Cardiac fibroblast (primary cell): ENCODE measurements at regions not wholly inside any gene's neighbourhood (a gene's known extent, or its start where the extent isn't known, plus 50 kb on each side); places are given as distances from the start of the nearest gene placed in this dataset.

ENCODE experiments used
- DNase-seq, 2 donors: peaks; one replicate each; pipeline versions ENCODE4 v3.0.0 to v3.0.0-alpha.2; 2010; ENCODE audit warnings: low read depth in 2 of 2
- H3K4me3 ChIP-seq, 2 donors: replicated peaks in 1 of 2; 1 replicate in 1 of 2; 2 replicates in 1 of 2; pipeline ENCODE4 v1.5.1; 2011; ENCODE audit warnings: low read depth in 2 of 2, low read length in 2 of 2, mild to moderate bottlenecking in 2 of 2, moderate library complexity in 1 of 2
- TF ChIP-seq, protein P1 (sequence below): IDR thresholded peaks from one replicate; pipeline ENCODE4 v1.5.1; 2011; ENCODE audit warnings: low read depth, mild to moderate bottlenecking, low read length, inconsistent platforms

DNA sequence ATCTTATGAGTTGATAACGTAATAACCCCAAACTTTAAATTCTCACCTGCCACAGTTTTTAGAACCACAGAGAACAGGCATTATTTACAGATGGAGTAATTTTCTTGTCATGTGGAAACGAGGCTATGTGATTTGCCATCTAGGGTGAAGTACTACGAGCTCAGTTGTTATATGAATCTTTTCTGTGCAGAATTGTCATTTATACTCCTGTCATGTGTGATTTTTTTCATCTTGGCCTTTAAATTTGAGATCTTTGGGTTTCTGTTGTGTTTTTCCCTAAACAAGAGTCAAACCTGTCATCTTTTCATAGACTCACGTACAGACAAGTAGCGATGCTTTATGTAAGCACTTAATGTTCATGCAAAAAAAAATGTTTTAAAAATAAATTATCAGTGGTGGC is 153.7 kb upstream of the TAC1 start:
- TF ChIP-seq, protein P1, sequence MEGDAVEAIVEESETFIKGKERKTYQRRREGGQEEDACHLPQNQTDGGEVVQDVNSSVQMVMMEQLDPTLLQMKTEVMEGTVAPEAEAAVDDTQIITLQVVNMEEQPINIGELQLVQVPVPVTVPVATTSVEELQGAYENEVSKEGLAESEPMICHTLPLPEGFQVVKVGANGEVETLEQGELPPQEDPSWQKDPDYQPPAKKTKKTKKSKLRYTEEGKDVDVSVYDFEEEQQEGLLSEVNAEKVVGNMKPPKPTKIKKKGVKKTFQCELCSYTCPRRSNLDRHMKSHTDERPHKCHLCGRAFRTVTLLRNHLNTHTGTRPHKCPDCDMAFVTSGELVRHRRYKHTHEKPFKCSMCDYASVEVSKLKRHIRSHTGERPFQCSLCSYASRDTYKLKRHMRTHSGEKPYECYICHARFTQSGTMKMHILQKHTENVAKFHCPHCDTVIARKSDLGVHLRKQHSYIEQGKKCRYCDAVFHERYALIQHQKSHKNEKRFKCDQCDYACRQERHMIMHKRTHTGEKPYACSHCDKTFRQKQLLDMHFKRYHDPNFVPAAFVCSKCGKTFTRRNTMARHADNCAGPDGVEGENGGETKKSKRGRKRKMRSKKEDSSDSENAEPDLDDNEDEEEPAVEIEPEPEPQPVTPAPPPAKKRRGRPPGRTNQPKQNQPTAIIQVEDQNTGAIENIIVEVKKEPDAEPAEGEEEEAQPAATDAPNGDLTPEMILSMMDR: no peak
- no peak for DNase-seq
- no peak overlapping the region for H3K4me3 ChIP-seq

DNA sequence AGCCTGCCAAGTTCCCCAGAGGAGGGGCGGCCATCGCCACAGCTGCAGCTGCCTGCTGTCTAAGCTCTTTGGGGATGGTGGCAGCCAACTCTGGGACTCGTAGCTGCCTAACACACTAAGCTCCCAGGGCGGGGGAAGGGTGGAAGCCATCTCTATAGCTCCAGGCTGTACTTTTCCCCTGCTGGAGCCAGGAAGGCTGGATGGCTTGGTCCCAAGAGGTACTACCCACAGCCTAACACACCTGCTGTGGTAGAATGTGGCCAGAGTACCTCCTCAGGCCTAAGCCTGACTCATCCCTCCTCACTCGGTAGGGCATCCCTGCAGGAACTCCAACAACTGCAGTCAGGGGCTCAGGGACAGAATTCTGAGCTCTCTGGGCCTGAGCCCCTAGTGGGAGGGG is 151.7 kb upstream of the TAC1 start:
- no peak overlapping the region for H3K4me3 ChIP-seq
- no peak for DNase-seq
- TF ChIP-seq, protein P1: no peak

DNA sequence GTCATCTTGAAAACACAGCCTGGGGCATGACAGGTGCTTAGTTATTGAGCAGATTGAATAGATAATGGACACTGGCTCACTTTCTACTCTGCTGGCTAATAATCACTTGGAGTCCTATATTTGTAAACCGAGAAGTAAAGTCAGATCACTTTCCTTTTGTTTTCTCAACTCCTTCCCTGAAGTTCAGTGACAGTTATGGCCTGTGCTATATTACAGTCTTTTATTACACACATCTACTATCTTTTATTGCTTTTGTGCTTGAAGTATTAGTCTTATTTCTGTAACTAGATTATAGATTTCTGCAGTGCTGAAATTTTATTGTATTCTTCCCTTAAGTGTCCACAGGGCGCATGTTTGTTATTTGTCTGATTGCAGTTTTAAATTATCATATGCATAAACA is 136.4 kb upstream of the TAC1 start:
- no peak overlapping the region for H3K4me3 ChIP-seq
- TF ChIP-seq, protein P1: no peak
- no peak for DNase-seq

DNA sequence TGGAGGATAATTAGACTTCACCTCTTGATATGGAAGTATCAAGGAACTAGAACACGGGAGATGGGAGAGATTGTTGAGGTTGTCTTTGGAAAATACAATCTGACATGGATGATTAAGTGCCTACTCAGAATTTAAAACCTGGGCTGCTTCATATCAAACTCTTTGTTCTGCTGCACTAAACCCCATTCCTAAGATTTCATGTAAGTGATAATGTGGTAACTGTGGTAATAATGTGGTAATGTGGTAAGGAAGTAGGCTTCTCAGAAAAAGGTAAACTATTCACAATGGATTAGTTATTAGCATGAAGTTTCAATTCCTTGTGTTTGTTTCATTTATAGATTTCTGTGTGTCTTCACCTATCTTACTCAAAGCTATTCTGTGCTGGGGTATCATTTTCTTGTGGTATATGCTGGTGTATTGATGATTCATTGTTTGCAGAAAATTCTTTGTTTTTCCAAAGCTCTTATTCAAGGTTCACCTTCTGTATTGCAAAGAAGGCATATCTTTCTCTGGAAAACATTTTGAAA is 129.9 kb upstream of the TAC1 start:
- TF ChIP-seq, protein P1: no peak
- no peak overlapping the region for H3K4me3 ChIP-seq
- no peak for DNase-seq

DNA sequence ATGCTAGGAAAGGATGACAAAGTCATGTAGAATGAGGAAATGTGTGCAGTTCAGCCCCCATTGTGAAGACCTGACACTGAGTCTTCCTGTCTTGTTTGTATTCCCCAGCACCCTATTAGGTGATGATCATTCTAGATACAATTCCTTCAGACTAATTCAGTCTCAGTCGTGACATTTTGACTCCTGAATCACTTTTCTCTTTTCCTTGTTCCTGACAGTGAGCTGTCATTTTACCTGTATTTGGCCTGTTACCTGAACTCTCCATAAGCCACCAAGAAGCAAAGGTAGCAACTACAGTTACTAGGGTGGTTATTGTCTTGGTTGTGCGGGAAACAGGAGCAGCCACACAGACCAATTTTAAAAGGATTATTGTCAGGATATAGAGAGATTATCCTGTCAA is 111.4 kb upstream of the TAC1 start:
- DNase-seq: no peak
- no peak overlapping the region for H3K4me3 ChIP-seq
- TF ChIP-seq, protein P1: no peak

DNA sequence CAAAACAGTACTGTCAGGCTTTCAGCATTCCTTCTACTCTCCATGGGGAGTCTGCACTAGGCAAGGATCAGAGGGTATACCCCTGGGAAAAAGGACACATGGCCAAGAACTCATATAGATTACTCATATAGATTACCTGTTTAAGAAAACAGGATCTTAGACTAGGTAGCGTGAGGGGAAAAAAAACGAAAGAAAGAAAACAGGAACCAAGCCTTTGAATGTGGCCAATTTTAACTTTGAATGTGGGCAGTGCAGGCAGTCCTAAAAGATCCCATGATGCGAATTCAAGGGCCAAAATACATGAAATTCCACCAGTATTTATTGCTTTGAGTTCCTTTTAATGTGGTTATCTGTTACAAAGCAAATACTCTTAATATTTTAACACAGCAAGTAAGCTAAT is 108.6 kb upstream of the TAC1 start:
- no peak overlapping the region for H3K4me3 ChIP-seq
- TF ChIP-seq, protein P1: no peak
- DNase-seq: no peak

DNA sequence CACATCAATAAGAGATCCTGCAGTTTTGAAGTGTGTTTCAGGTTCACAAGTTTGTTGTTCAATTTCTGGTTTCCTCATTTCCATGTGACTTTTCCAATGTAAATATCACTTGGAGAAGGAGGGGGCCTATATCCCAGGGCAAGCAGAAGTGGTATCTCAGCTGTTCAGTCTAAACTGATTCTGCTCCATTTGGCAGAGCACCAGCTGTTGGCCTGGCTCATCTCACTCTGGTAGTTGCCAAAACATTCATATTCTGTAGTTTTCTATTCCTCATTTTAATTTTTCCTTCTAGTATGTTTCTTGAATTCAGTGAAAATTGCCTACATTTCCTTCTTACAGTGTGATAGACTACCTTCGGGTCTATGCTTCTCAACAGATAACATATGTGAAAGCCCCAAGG is 101.8 kb upstream of the TAC1 start:
- TF ChIP-seq, protein P1: no peak
- DNase-seq: no peak
- H3K4me3 ChIP-seq: no peak overlapping the region
